K562 (cell line): ENCODE measurements at regions not wholly inside any gene's neighbourhood (a gene's known extent, or its start where the extent isn't known, plus 50 kb on each side); places are given as distances from the start of the nearest gene placed in this dataset.

Experiments used
- ATAC-seq: fragments of 200-7000 bp; cut with Tn5 transposase; 3 replicates; pipeline ENCODE4 v1.9.1; 2020; ENCODE audit warnings: moderate library complexity
- BruUV-seq: library from RNA; stranded (reverse); fragments of 400-500 nt; replicated peaks from 2 replicates; lab custom pipeline; 2021; lab: Mats Ljungman, UMichigan
- CTCF ChIA-PET: fragments of 300-600 bp; formaldehyde crosslinking; extraction: SDS; loops from one replicate; lab custom pipeline; 2021; ENCODE audit warnings: low intra/inter-chr PET ratio; lab: Yijun Ruan, JAX
- POLR2A ChIA-PET: fragments of 300-600, 350-650 bp; sonication (Branson Sonifier 250); formaldehyde crosslinking; extraction: SDS; loops from one replicate; lab custom pipeline; 2021; ENCODE audit warnings: antibody characterized with exemption, inconsistent platforms; lab: Yijun Ruan, JAX
- DNase-seq, 4 experiments: peaks; one replicate each; pipeline versions ENCODE4 v3.0.0 to v3.0.0-alpha.2; 2011 to 2018; ENCODE audit warnings: low spot score in 3 of 4, mixed read lengths in 3 of 4; ENCODE audit errors: extremely low read depth in 1 of 4
- FAIRE-seq: peaks from 2 replicates; lab custom pipeline; 2011; peaks lifted over from hg19 to GRCh38; lab: Jason Lieb, UNC
- H2AFZ ChIP-seq: 2 replicates; pipeline ENCODE4 v1.6.0; 2011; ENCODE audit warnings: low read depth, low read length, control low read depth, inconsistent platforms
- H3K27ac ChIP-seq: fragments of 200-600 bp; 3 replicates; pipeline ENCODE4 v1.8.0; 2011; ENCODE audit warnings: low read depth, mild to moderate bottlenecking, control low read depth, inconsistent platforms, low read length, moderate library complexity, mixed read lengths; ENCODE audit errors: extremely low read depth
- H3K27me3 ChIP-seq, 2 experiments: fragments of 300-600 bp in 1 of 2; 2 replicates in 1 of 2; 3 replicates in 1 of 2; pipeline versions ENCODE4 v1.6.0 to v1.8.0; 2011; ENCODE audit warnings: inconsistent platforms in 2 of 2, low read length in 2 of 2, mild to moderate bottlenecking in 1 of 2, mixed read lengths in 1 of 2, moderate library complexity in 1 of 2; ENCODE audit not compliant: control insufficient read depth in 2 of 2, insufficient read depth in 2 of 2
- H3K36me3 ChIP-seq: fragments of 300-600 bp; 3 replicates; pipeline ENCODE4 v1.8.0; 2011; ENCODE audit warnings: mild to moderate bottlenecking, low read length, inconsistent platforms; ENCODE audit not compliant: control insufficient read depth, insufficient read depth
- H3K4me1 ChIP-seq, 2 experiments: fragments of 200-600 bp in 1 of 2; replicated peaks in 1 of 2; 2 replicates in 1 of 2; 3 replicates in 1 of 2; pipeline versions ENCODE4 v1.5.1 to v1.8.0; 2011; ENCODE audit warnings: inconsistent platforms in 2 of 2, low read length in 2 of 2, mild to moderate bottlenecking in 1 of 2, mixed read lengths in 1 of 2, moderate library complexity in 1 of 2; ENCODE audit not compliant: control insufficient read depth in 2 of 2, insufficient read depth in 2 of 2
- H3K4me2 ChIP-seq: 2 replicates; pipeline ENCODE4 v1.6.1; 2011; ENCODE audit warnings: low read length, control low read depth, inconsistent platforms, mixed read lengths; ENCODE audit not compliant: insufficient read depth
- H3K4me3 ChIP-seq: fragments of 200-600 bp; sonication (generic), shearing (Covaris generic); 2 replicates; pipeline ENCODE4 v1.5.1; 2016; ENCODE audit warnings: control low read depth, inconsistent platforms
- H3K79me2 ChIP-seq: fragments of 200-600 bp; 3 replicates; pipeline ENCODE4 v1.8.0; 2011; ENCODE audit warnings: low read length, inconsistent platforms; ENCODE audit not compliant: control insufficient read depth, insufficient read depth
- H3K9ac ChIP-seq, 2 experiments: 2 replicates each; pipeline versions ENCODE4 v1.6.0 to v1.6.1; 2011; ENCODE audit warnings: low read depth in 2 of 2, low read length in 2 of 2, control low read depth in 1 of 2, inconsistent platforms in 1 of 2, mild to moderate bottlenecking in 1 of 2, mixed read lengths in 1 of 2; ENCODE audit not compliant: insufficient read depth in 1 of 2
- H3K9me1 ChIP-seq: one replicate; pipeline ENCODE4 v1.6.0; 2011; ENCODE audit warnings: inconsistent platforms, mild to moderate bottlenecking, low read length, moderate library complexity; ENCODE audit not compliant: control insufficient read depth, insufficient read depth
- H3K9me3 ChIP-seq: replicated peaks from 2 replicates; pipeline ENCODE4 v1.5.1; 2011; ENCODE audit warnings: low read depth, low read length, inconsistent platforms; ENCODE audit not compliant: control insufficient read depth, insufficient read depth
- H4K20me1 ChIP-seq: replicated peaks from 2 replicates; pipeline ENCODE4 v1.6.1; 2011; ENCODE audit warnings: low read length, inconsistent platforms, mixed read lengths; ENCODE audit not compliant: control insufficient read depth, insufficient read depth
- CBX3 ChIP-seq, 2 experiments: IDR thresholded peaks; 1 replicate in 1 of 2; 2 replicates in 1 of 2; pipeline ENCODE4 v1.6.1; 2012; ENCODE audit warnings: inconsistent platforms in 2 of 2, low read length in 2 of 2, borderline replicate concordance in 1 of 2, control low read depth in 1 of 2
- CCNT2 ChIP-seq: IDR thresholded peaks from 2 replicates; pipeline ENCODE4 v1.6.1; 2011; ENCODE audit warnings: borderline replicate concordance, low read depth, mild to moderate bottlenecking, moderate library complexity, mixed read lengths, low read length; ENCODE audit not compliant: insufficient read length; ENCODE audit errors: extremely low read depth
- CEBPZ ChIP-seq: fragments of 150-350 bp; IDR thresholded peaks from 2 replicates; pipeline ENCODE4 v1.6.1; 2014; ENCODE audit warnings: low read depth, mild to moderate bottlenecking, low read length, borderline replicate concordance
- CLOCK ChIP-seq: fragments of 250-450 bp; sonication (Bioruptor Pico); IDR thresholded peaks from 2 replicates; pipeline ENCODE4 v1.4.0; 2020; ENCODE audit warnings: mild to moderate bottlenecking, moderate library complexity, borderline replicate concordance
- COPS2 ChIP-seq: fragments of 450-650 bp; conservative IDR thresholded peaks from 2 replicates; pipeline ENCODE4 v1.6.1; 2016; ENCODE audit warnings: mild to moderate bottlenecking, moderate library complexity
- CREB5 ChIP-seq: fragments of 250-450 bp; sonication (Bioruptor Pico); IDR thresholded peaks from 2 replicates; pipeline ENCODE4 v1.5.0; 2020; ENCODE audit warnings: mild to moderate bottlenecking
- GATA2 ChIP-seq: sonication (generic); formaldehyde crosslinking; IDR thresholded peaks from 2 replicates; pipeline ENCODE4 v1.4.0; 2020; ENCODE audit warnings: mild to moderate bottlenecking, missing genetic modification reagents
- HMBOX1 ChIP-seq: sonication (generic); IDR thresholded peaks from 2 replicates; pipeline ENCODE4 v1.6.1; 2016
- MBD2 ChIP-seq: sonication (generic); IDR thresholded peaks from 2 replicates; pipeline ENCODE4 v1.6.1; 2016; ENCODE audit warnings: low read depth, borderline replicate concordance
- MITF ChIP-seq: IDR thresholded peaks from 2 replicates; pipeline ENCODE4 v1.6.1; 2014; ENCODE audit warnings: antibody characterized with exemption
- PRMT5 ChIP-seq: sonication (generic); formaldehyde crosslinking; IDR thresholded peaks from 2 replicates; pipeline ENCODE4 v1.5.0; 2020; ENCODE audit warnings: missing genetic modification reagents
- ZNF146 ChIP-seq: IDR thresholded peaks from one replicate; pipeline ENCODE4 v1.6.1; 2018; ENCODE audit warnings: missing compliant biosample characterization; ENCODE audit not compliant: unreplicated experiment
- ZNF644 ChIP-seq: fragments of 200-800 bp; sonication (Bioruptor generic); IDR thresholded peaks from 2 replicates; pipeline ENCODE4 v1.6.1; 2016; ENCODE audit warnings: low read depth, missing genetic modification characterization, missing compliant biosample characterization
- WGBS: fragments of 100-300 bp; shearing (Covaris generic); methylation state at CpG from one replicate; pipeline ENCODE4 v1.1.6; 2016; ENCODE audit warnings: low coverage, mixed read lengths; ENCODE audit not compliant: insufficient coverage; ENCODE audit errors: missing lambda C conversion rate; 5-methylcytosine and 5-hydroxymethylcytosine counted together
- in situ Hi-C: fragments of 300-500 bp; cut with MboI; formaldehyde crosslinking; loops from 4 replicates; pipeline ENCODE4 v1.15.0; 2018; ENCODE audit warnings: inconsistent platforms, mixed read lengths
- intact Hi-C: fragments of 100-400 bp; cut with micrococcal nuclease; formaldehyde crosslinking; loops from 2 replicates; pipeline ENCODE4 v1.14.2; 2022

- Histone ChIP-seq H3K9ac (no peak overlapping the region), H4K20me1 (no peaks in the 10 kb centered on the region), H3K4me3 (no peak overlapping the region), H3K9me1 (no peaks in the 10 kb centered on the region), H3K4me1 (no peaks in the 10 kb centered on the region), H2AFZ (no peak overlapping the region), H3K4me2 (no peak overlapping the region), H3K36me3 (no peaks in the 10 kb centered on the region), H3K9me3 (no peaks in the 10 kb centered on the region), H3K79me2 (no peaks in the 10 kb centered on the region), H3K27me3 (no peaks in the 10 kb centered on the region), H3K27ac (no peak overlapping the region)
- intact Hi-C loops (no loop called here), in situ Hi-C loops (no loop called here)
- ATAC-seq = no peak
- ChIA-PET POLR2A (no interaction called here), CTCF (no interaction called here)
- 1% methylated on average over 2 of the region's 2 CpGs for WGBS
- FAIRE-seq = no peak
- BruUV-seq = no TSS peak
- DNase-seq = no peak
- TF ChIP-seq ZNF146 (CRISPR knock-in tag) = no peak
- no peak for TF ChIP-seq CCNT2
- TF ChIP-seq COPS2 = no peak
- TF ChIP-seq CLOCK = no peak
- no peak for TF ChIP-seq CREB5 (CRISPR knock-in tag)
- no peak for TF ChIP-seq MITF
- TF ChIP-seq PRMT5 (CRISPR knock-in tag) = no peak
- no peak for TF ChIP-seq ZNF644 (tag)
- TF ChIP-seq CEBPZ = no peak
- no peak for TF ChIP-seq MBD2
- TF ChIP-seq CBX3 (IDR thresholded peaks at IDR 0.05; ENCODE audit: borderline replicate concordance in 1 of 2, low read length in 2 of 2) = no peak
- no peak for TF ChIP-seq HMBOX1
- no peak for TF ChIP-seq GATA2 (CRISPR knock-in tag)
Measured at GRCh38 chr2:157036726-157037125, 220.8 kb upstream of the GALNT5 start.
